Mesendoderm (in vitro differentiated cells): ENCODE measurements at regions not wholly inside any gene's neighbourhood (a gene's known extent, or its start where the extent isn't known, plus 50 kb on each side); places are given as distances from the start of the nearest gene placed in this dataset.

Experiments used
- DNase-seq: peaks from one replicate; pipeline ENCODE4 v3.0.0; 2013
- H2AK5ac ChIP-seq: 2 replicates; pipeline ENCODE4 v1.6.1; 2013; ENCODE audit warnings: low read length, inconsistent platforms
- H2BK120ac ChIP-seq: 2 replicates; pipeline ENCODE4 v1.6.1; 2013; ENCODE audit warnings: low read depth, mild to moderate bottlenecking, low read length, moderate library complexity, mixed read lengths
- H2BK15ac ChIP-seq: replicated peaks from 2 replicates; pipeline ENCODE4 v1.6.1; 2013; ENCODE audit warnings: low read depth, mild to moderate bottlenecking, moderate library complexity
- H2BK5ac ChIP-seq: 2 replicates; pipeline ENCODE4 v1.6.1; 2013; ENCODE audit warnings: low read length, inconsistent platforms
- H3K18ac ChIP-seq: 2 replicates; pipeline ENCODE4 v1.6.1; 2013; ENCODE audit warnings: mild to moderate bottlenecking, low read length, mixed read lengths
- H3K23ac ChIP-seq: one replicate; pipeline ENCODE4 v1.6.1; 2013; ENCODE audit warnings: low read length
- H3K27ac ChIP-seq: 2 replicates; pipeline ENCODE4 v1.5.1; 2013; ENCODE audit warnings: low read depth, mild to moderate bottlenecking, inconsistent platforms, low read length, moderate library complexity
- H3K27me3 ChIP-seq: 2 replicates; pipeline ENCODE4 v1.6.1; 2013; ENCODE audit warnings: low read length, control low read depth, mild to moderate bottlenecking, inconsistent platforms; ENCODE audit not compliant: insufficient read depth, poor library complexity
- H3K36me3 ChIP-seq: 2 replicates; pipeline ENCODE4 v1.6.1; 2013; ENCODE audit warnings: low read length, inconsistent platforms; ENCODE audit not compliant: control insufficient read depth, insufficient read depth
- H3K4ac ChIP-seq: one replicate; pipeline ENCODE4 v1.6.1; 2013; ENCODE audit warnings: low read depth, mild to moderate bottlenecking, low read length, moderate library complexity
- H3K4me1 ChIP-seq: 2 replicates; pipeline ENCODE4 v1.6.1; 2013; ENCODE audit warnings: low read depth, low read length, inconsistent platforms; ENCODE audit not compliant: control insufficient read depth
- H3K4me2 ChIP-seq: 2 replicates; pipeline ENCODE4 v1.6.1; 2013; ENCODE audit warnings: low read length
- H3K4me3 ChIP-seq: 2 replicates; pipeline ENCODE4 v1.5.1; 2013; ENCODE audit warnings: mild to moderate bottlenecking, low read length
- H3K56ac ChIP-seq: one replicate; pipeline ENCODE4 v1.6.1; 2013; ENCODE audit warnings: low read length
- H3K79me1 ChIP-seq: 2 replicates; pipeline ENCODE4 v1.6.1; 2013; ENCODE audit warnings: low read length, inconsistent platforms
- H3K79me2 ChIP-seq: 2 replicates; pipeline ENCODE4 v1.6.1; 2013; ENCODE audit warnings: mild to moderate bottlenecking, low read length; ENCODE audit not compliant: control insufficient read depth, insufficient read depth
- H3K9ac ChIP-seq: 2 replicates; pipeline ENCODE4 v1.6.1; 2013; ENCODE audit warnings: low read length, inconsistent platforms
- H4K5ac ChIP-seq: one replicate; pipeline ENCODE4 v1.6.1; 2013; ENCODE audit warnings: low read length
- H4K8ac ChIP-seq: one replicate; pipeline ENCODE4 v1.6.1; 2013; ENCODE audit warnings: low read depth, mild to moderate bottlenecking, control low read depth, low read length, moderate library complexity
- WGBS: extraction: QIAGEN DNeasy Blood & Tissue Kit; methylation state at CpG from one replicate; pipeline ENCODE4 v1.1.7; 2013; ENCODE audit warnings: low lambda C conversion rate, missing lambda C conversion rate; ENCODE audit not compliant: insufficient coverage; ENCODE audit errors: extremely low coverage; 5-methylcytosine and 5-hydroxymethylcytosine counted together

GRCh38 chr3:66860771-66861170, 137.3 kb upstream of the KBTBD8 start:
- Histone ChIP-seq H4K5ac (no peak overlapping the region), H3K18ac (no peak overlapping the region), H3K27ac (no peak overlapping the region), H3K9ac (no peak overlapping the region), H2BK15ac (no peak overlapping the region), H2BK5ac (no peak overlapping the region), H2BK120ac (no peak overlapping the region), H3K23ac (no peak overlapping the region), H2AK5ac (no peak overlapping the region), H3K79me2 (no peaks in the 10 kb centered on the region), H3K27me3 (no peaks in the 10 kb centered on the region), H3K56ac (no peak overlapping the region), H3K4me3 (no peak overlapping the region), H3K4me2 (no peak overlapping the region), H3K4me1 (peaks cover 2% of the 10 kb centered on the region), H3K36me3 (no peaks in the 10 kb centered on the region), H4K8ac (no peak overlapping the region), H3K79me1 (no peaks in the 10 kb centered on the region), H3K4ac (no peak overlapping the region)
- WGBS: no CpG with 5 or more reads among the region's 7 CpGs
- no peak for DNase-seq

GRCh38 chr3:66863205-66864111, 134.6 kb upstream of the KBTBD8 start:
- Histone ChIP-seq H4K5ac (no peak overlapping the region), H3K4me3 (no peak overlapping the region), H3K79me1 (no peaks in the 10 kb centered on the region), H3K79me2 (no peaks in the 10 kb centered on the region), H3K4me2 (no peak overlapping the region), H3K9ac (no peak overlapping the region), H4K8ac (no peak overlapping the region), H3K27me3 (no peaks in the 10 kb centered on the region), H3K18ac (no peak overlapping the region), H2BK120ac (no peak overlapping the region), H2AK5ac (no peak overlapping the region), H3K4ac (no peak overlapping the region), H3K36me3 (no peaks in the 10 kb centered on the region), H3K23ac (no peak overlapping the region), H2BK5ac (no peak overlapping the region), H2BK15ac (no peak overlapping the region), H3K27ac (no peak overlapping the region), H3K4me1 (peaks cover 2% of the 10 kb centered on the region), H3K56ac (no peak overlapping the region)
- WGBS: no CpG with 5 or more reads among the region's 10 CpGs
- DNase-seq: no peak

DNA sequence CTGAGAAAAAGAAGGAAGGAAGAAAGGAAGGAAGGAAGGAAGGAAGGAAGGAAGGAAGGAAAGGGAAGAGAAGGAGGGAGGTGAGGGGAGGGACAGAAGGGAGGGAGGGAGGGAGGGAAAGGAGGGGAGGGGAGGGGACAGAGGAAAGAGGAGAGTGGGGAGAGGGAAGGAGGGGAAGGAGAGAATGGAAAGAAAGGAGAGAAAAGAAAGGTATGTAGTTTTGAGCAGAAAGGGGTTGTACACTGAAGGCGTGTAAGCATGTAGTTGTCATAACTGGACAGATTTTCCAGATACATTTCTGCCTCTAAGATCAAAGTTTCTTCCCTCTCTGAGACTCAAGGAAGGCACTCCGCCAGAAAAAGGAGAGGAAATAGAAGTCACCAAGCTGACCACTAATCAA, 113.4 kb upstream of the KBTBD8 start:
- no peak overlapping the region for H3K4me3 ChIP-seq
- no peaks in the 10 kb centered on the region for H3K36me3 ChIP-seq
- H3K4me2 ChIP-seq: no peak overlapping the region
- no peak overlapping the region for H3K4ac ChIP-seq
- H3K79me1 ChIP-seq: no peaks in the 10 kb centered on the region
- no peak for DNase-seq
- no peak overlapping the region for H4K8ac ChIP-seq
- H2BK5ac ChIP-seq: no peak overlapping the region
- no peak overlapping the region for H3K9ac ChIP-seq
- no peaks in the 10 kb centered on the region for H3K27me3 ChIP-seq
- H3K27ac ChIP-seq: no peak overlapping the region
- no peak overlapping the region for H4K5ac ChIP-seq
- no CpG with 5 or more reads among the region's 2 CpGs for WGBS
- no peak overlapping the region for H3K23ac ChIP-seq
- no peaks in the 10 kb centered on the region for H3K79me2 ChIP-seq
- H2BK120ac ChIP-seq: no peak overlapping the region
- H2AK5ac ChIP-seq: no peak overlapping the region
- no peak overlapping the region for H3K56ac ChIP-seq
- H2BK15ac ChIP-seq: no peak overlapping the region
- no peak overlapping the region for H3K18ac ChIP-seq
- no peaks in the 10 kb centered on the region for H3K4me1 ChIP-seq

GRCh38 chr3:66885326-66886000, 112.6 kb upstream of the KBTBD8 start:
- no peaks in the 10 kb centered on the region for H3K79me2 ChIP-seq
- H3K27me3 ChIP-seq: no peaks in the 10 kb centered on the region
- H3K4me3 ChIP-seq: no peak overlapping the region
- H3K36me3 ChIP-seq: no peaks in the 10 kb centered on the region
- H3K9ac ChIP-seq: no peak overlapping the region
- H4K5ac ChIP-seq: no peak overlapping the region
- H3K4me2 ChIP-seq: no peak overlapping the region
- no peak overlapping the region for H2BK5ac ChIP-seq
- H2BK120ac ChIP-seq: no peak overlapping the region
- no peak overlapping the region for H2AK5ac ChIP-seq
- no peak overlapping the region for H3K4ac ChIP-seq
- H3K56ac ChIP-seq: no peak overlapping the region
- H3K23ac ChIP-seq: no peak overlapping the region
- H3K4me1 ChIP-seq: no peaks in the 10 kb centered on the region
- H3K79me1 ChIP-seq: no peaks in the 10 kb centered on the region
- H3K27ac ChIP-seq: no peak overlapping the region
- H2BK15ac ChIP-seq: no peak overlapping the region
- peak; percentile 77 for DNase-seq
- no peak overlapping the region for H3K18ac ChIP-seq
- no CpG with 5 or more reads among the region's 6 CpGs for WGBS
- H4K8ac ChIP-seq: no peak overlapping the region

DNA sequence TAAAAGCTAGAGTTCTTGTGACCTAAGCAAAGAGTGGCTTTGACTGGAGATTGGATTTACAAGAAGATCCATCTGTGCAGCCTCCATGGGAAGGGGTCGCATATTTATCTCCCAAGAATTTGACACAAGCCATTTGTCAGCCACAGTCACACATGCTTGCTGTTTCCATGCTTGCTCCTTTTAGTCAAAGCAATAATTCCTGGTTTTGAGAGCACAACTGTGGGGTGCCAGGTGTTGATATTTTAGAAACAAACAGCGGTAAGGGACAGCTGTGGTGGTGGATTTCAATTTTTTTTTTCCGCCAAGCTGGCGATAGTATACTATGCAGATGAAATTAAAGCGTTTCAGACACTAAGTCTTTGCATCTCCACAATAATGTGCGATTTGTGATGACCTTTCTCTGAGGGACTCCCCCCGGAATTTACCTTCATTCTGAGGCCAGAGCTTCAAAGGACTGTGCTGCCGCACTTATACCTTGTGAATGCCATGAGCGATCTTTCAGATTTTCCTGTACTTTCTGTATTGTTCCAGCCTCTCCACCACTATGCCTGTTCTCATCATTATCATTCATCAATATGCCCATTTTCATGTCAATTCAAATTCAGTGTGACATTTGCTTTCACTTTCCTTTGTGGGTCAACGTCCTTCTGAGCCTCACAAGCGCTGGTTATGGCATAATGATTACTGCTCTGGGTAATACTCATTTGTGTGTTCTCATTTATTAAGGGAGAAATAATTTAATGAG, 108.2 kb upstream of the KBTBD8 start:
- no CpG with 5 or more reads among the region's 11 CpGs for WGBS
- peak; percentile 10 for DNase-seq
- Histone ChIP-seq H3K27me3 (no peaks in the 10 kb centered on the region), H2BK15ac (no peak overlapping the region), H2BK5ac (no peak overlapping the region), H4K8ac (no peak overlapping the region), H3K27ac (no peak overlapping the region), H3K56ac (no peak overlapping the region), H3K4me2 (no peak overlapping the region), H2AK5ac (no peak overlapping the region), H4K5ac (no peak overlapping the region), H3K4ac (no peak overlapping the region), H3K79me2 (no peaks in the 10 kb centered on the region), H3K18ac (no peak overlapping the region), H2BK120ac (no peak overlapping the region), H3K23ac (no peak overlapping the region), H3K4me3 (no peak overlapping the region), H3K4me1 (no peaks in the 10 kb centered on the region), H3K79me1 (no peaks in the 10 kb centered on the region), H3K9ac (no peak overlapping the region), H3K36me3 (no peaks in the 10 kb centered on the region)
